ENCODE measurements at regions not wholly inside any gene's neighbourhood (a gene's known extent, or its start where the extent isn't known, plus 50 kb on each side); places are given as distances from the start of the nearest gene placed in this dataset.

GRCh38 chr3:150222691-150223489 is 185.2 kb upstream of the TSC22D2 start:
- Histone ChIP-seq H3K4me3 (replicated peaks in 1 of 3; ENCODE audit: low read depth in 2 of 3, low read length in 3 of 3) (no peak overlapping the region), H3K4me2 (replicated peaks; ENCODE audit: extremely low read depth, low read length, poor library complexity, severe bottlenecking) (no peak overlapping the region), H3K9ac (ENCODE audit: insufficient read depth, low read length, poor library complexity, severe bottlenecking) (no peak overlapping the region), H3K27me3 (ENCODE audit: control insufficient read depth in 2 of 2, insufficient read depth in 2 of 2, low read length in 2 of 2) (peaks cover 13 to 16% of the 10 kb centered on the region in 2 donors), H3K36me3 (replicated peaks in 1 of 2; ENCODE audit: control insufficient read depth in 1 of 2, insufficient read depth in 2 of 2, low read length in 2 of 2) (no peaks in the 10 kb centered on the region), H3K27ac (ENCODE audit: low read depth in 1 of 2, low read length in 2 of 2) (peak overlapping the region in 1 of 2 donors; percentile 5), H3K79me2 (ENCODE audit: insufficient read depth, low read length) (no peaks in the 10 kb centered on the region), H3K9me3 (replicated peaks in 1 of 2; ENCODE audit: control insufficient read depth in 1 of 2, insufficient read depth in 1 of 2, low read length in 2 of 2) (peaks cover 0 to 2% of the 10 kb centered on the region in 2 donors), H2AFZ (ENCODE audit: insufficient read depth, low read depth, low read length, poor library complexity, severe bottlenecking) (peak overlapping the region; percentile 0), H4K20me1 (ENCODE audit: insufficient read depth, low read length) (no peaks in the 10 kb centered on the region), H3K4me1 (ENCODE audit: control insufficient read depth in 1 of 2, insufficient read depth in 2 of 2, low read length in 2 of 2) (peaks cover 6 to 12% of the 10 kb centered on the region in 2 donors)
- H3K9me3 Mint-ChIP-seq: peaks cover 0 to 3% (median 2%) of the 10 kb centered on the region in 7 donors
- peak overlapping the region in 1 of 2 donors; percentile 15 for H3K4me3 Mint-ChIP-seq
- H3K27me3 Mint-ChIP-seq (ENCODE audit: low read depth in 3 of 3): peaks cover 9 to 21% (median 16%) of the 10 kb centered on the region in 3 donors
- DNase-seq: peak; percentile 17 to 37 (median 18)
- H3K4me1 Mint-ChIP-seq: peaks cover 10% of the 10 kb centered on the region
- WGBS (ENCODE audit: insufficient coverage): 70% methylated on average over 4 of the region's 10 CpGs
- H3K36me3 Mint-ChIP-seq: no peaks in the 10 kb centered on the region
- peak overlapping the region; percentile 40 to 84 (median 70) for H3K27ac Mint-ChIP-seq
- intact Hi-C loops (cut with micrococcal nuclease): loop anchor here (5.0 to 10.0 kb wide), 2 partner anchors 256 to 272 kb away; no protein-coding TSS in a partner anchor
- TF ChIP-seq CTCF (IDR thresholded peaks at IDR 0.05): no peak

GRCh38 chr3:150221904-150222523 is 186.1 kb upstream of the TSC22D2 start:
- Mint-ChIP-seq H3K9me3 (peaks cover 0 to 8% (median 4%) of the 10 kb centered on the region in 7 donors), H3K4me3 (peak overlapping the region in 1 of 2 donors; percentile 32), H3K36me3 (no peaks in the 10 kb centered on the region), H3K4me1 (peaks cover 10% of the 10 kb centered on the region), H3K27ac (no peak overlapping the region), H3K27me3 (ENCODE audit: low read depth in 3 of 3) (peaks cover 9 to 21% (median 19%) of the 10 kb centered on the region in 3 donors)
- Histone ChIP-seq H3K79me2 (ENCODE audit: insufficient read depth, low read length) (no peaks in the 10 kb centered on the region), H3K4me2 (replicated peaks; ENCODE audit: extremely low read depth, low read length, poor library complexity, severe bottlenecking) (no peak overlapping the region), H4K20me1 (ENCODE audit: insufficient read depth, low read length) (no peaks in the 10 kb centered on the region), H3K4me3 (replicated peaks in 1 of 3; ENCODE audit: low read depth in 2 of 3, low read length in 3 of 3) (no peak overlapping the region), H3K4me1 (ENCODE audit: control insufficient read depth in 1 of 2, insufficient read depth in 2 of 2, low read length in 2 of 2) (peaks cover 6 to 12% of the 10 kb centered on the region in 2 donors), H3K9ac (ENCODE audit: insufficient read depth, low read length, poor library complexity, severe bottlenecking) (no peak overlapping the region), H3K27ac (ENCODE audit: low read depth in 1 of 2, low read length in 2 of 2) (no peak overlapping the region), H2AFZ (ENCODE audit: insufficient read depth, low read depth, low read length, poor library complexity, severe bottlenecking) (peak overlapping the region; percentile 15), H3K36me3 (replicated peaks in 1 of 2; ENCODE audit: control insufficient read depth in 1 of 2, insufficient read depth in 2 of 2, low read length in 2 of 2) (no peaks in the 10 kb centered on the region), H3K27me3 (ENCODE audit: control insufficient read depth in 2 of 2, insufficient read depth in 2 of 2, low read length in 2 of 2) (peaks cover 13 to 16% of the 10 kb centered on the region in 2 donors), H3K9me3 (replicated peaks in 1 of 2; ENCODE audit: control insufficient read depth in 1 of 2, insufficient read depth in 1 of 2, low read length in 2 of 2) (peaks cover 0 to 6% of the 10 kb centered on the region in 2 donors)
- no peak for TF ChIP-seq CTCF (IDR thresholded peaks at IDR 0.05)
- intact Hi-C loops (cut with micrococcal nuclease): loop anchor here (5.0 to 10.0 kb wide), 2 partner anchors 255 to 273 kb away; no protein-coding TSS in a partner anchor
- DNase-seq: no peak
- WGBS (ENCODE audit: insufficient coverage): 89% methylated on average over 6 of the region's 10 CpGs

Data from CD14-positive monocyte (primary cell).